Hepatocyte (in vitro differentiated cells): ENCODE measurements at regions not wholly inside any gene's neighbourhood (a gene's known extent, or its start where the extent isn't known, plus 50 kb on each side); places are given as distances from the start of the nearest gene placed in this dataset.

Source experiments
- CTCF ChIP-seq: fragments of 200-600 bp; sonication (generic); IDR thresholded peaks from 2 replicates; pipeline ENCODE4 v1.5.1; 2016; ENCODE audit warnings: antibody characterized with exemption, mild to moderate bottlenecking; ENCODE audit not compliant: poor library complexity
- EZH2 ChIP-seq: fragments of 200-600 bp; sonication (generic); IDR thresholded peaks from 2 replicates; pipeline ENCODE4 v1.6.1; 2016; ENCODE audit warnings: antibody characterized with exemption, mild to moderate bottlenecking, borderline replicate concordance
- EZH2phosphoT487 ChIP-seq: fragments of 200-600 bp; sonication (generic); IDR thresholded peaks from one replicate; pipeline ENCODE4 v1.6.1; 2018; ENCODE audit warnings: antibody characterized with exemption, mild to moderate bottlenecking, low read depth, moderate library complexity; ENCODE audit not compliant: unreplicated experiment, severe bottlenecking

GRCh38 chr7:23930312-23930711 is 220.3 kb downstream of the STK31 start:
- TF ChIP-seq CTCF, result no peak
- no peak for TF ChIP-seq EZH2
- TF ChIP-seq EZH2phosphoT487, result no peak
